Loucy (cell line): ENCODE measurements at regions not wholly inside any gene's neighbourhood (a gene's known extent, or its start where the extent isn't known, plus 50 kb on each side); places are given as distances from the start of the nearest gene placed in this dataset.

Experiments
- H2AFZ ChIP-seq: fragments of 200-600 bp; sonication (generic); 2 replicates; pipeline ENCODE4 v1.6.0; 2016; ENCODE audit warnings: antibody characterized with exemption, mild to moderate bottlenecking, low read length, moderate library complexity
- H3F3A ChIP-seq: fragments of 200-600 bp; 2 replicates; pipeline ENCODE4 v1.6.0; 2016; ENCODE audit warnings: antibody characterized with exemption, low read depth, mild to moderate bottlenecking
- H3K27me3 ChIP-seq: fragments of 200-600 bp; sonication (generic); 2 replicates; pipeline ENCODE4 v1.6.1; 2014; ENCODE audit warnings: low read length, mild to moderate bottlenecking; ENCODE audit not compliant: insufficient read depth, poor library complexity, severe bottlenecking
- H3K36me3 ChIP-seq: fragments of 200-600 bp; sonication (generic); 2 replicates; pipeline ENCODE4 v1.6.1; 2016; ENCODE audit warnings: low read length; ENCODE audit not compliant: insufficient read depth
- H3K4me1 ChIP-seq: fragments of 200-600 bp; sonication (generic); 2 replicates; pipeline ENCODE4 v1.5.1; 2014; ENCODE audit warnings: low read length, mild to moderate bottlenecking; ENCODE audit not compliant: insufficient read depth, poor library complexity, severe bottlenecking
- H3K4me2 ChIP-seq: fragments of 200-600 bp; sonication (generic); 2 replicates; pipeline ENCODE4 v1.6.0; 2014; ENCODE audit warnings: antibody characterized with exemption, low read length, low read depth, mild to moderate bottlenecking; ENCODE audit not compliant: poor library complexity, severe bottlenecking
- H3K4me3 ChIP-seq: fragments of 200-600 bp; sonication (generic); 2 replicates; pipeline ENCODE4 v1.5.1; 2014; ENCODE audit warnings: low read length, mild to moderate bottlenecking, mixed read lengths; ENCODE audit not compliant: poor library complexity, severe bottlenecking
- H3K79me2 ChIP-seq: fragments of 200-600 bp; sonication (generic); 2 replicates; pipeline ENCODE4 v1.6.1; 2014; ENCODE audit warnings: low read length; ENCODE audit not compliant: insufficient read depth
- H3K9ac ChIP-seq: fragments of 200-600 bp; sonication (generic); 2 replicates; pipeline ENCODE4 v1.6.0; 2014; ENCODE audit warnings: mild to moderate bottlenecking, low read depth, low read length, moderate library complexity; ENCODE audit not compliant: poor library complexity, severe bottlenecking
- H3K9me2 ChIP-seq: fragments of 200-600 bp; sonication (generic); replicated peaks from 2 replicates; pipeline ENCODE4 v1.6.1; 2016; ENCODE audit warnings: low read depth, low read length, mixed read lengths
- H3K9me3 ChIP-seq: fragments of 200-600 bp; sonication (generic); 2 replicates; pipeline ENCODE4 v1.6.1; 2014; ENCODE audit warnings: mild to moderate bottlenecking, antibody characterized with exemption, low read length, low read depth; ENCODE audit not compliant: insufficient read depth
- H4K20me1 ChIP-seq: fragments of 200-600 bp; sonication (generic); 2 replicates; pipeline ENCODE4 v1.6.0; 2014; ENCODE audit warnings: antibody characterized with exemption, low read length, mild to moderate bottlenecking; ENCODE audit not compliant: insufficient read depth, poor library complexity, severe bottlenecking
- CTCF ChIP-seq: fragments of 200-600 bp; sonication (generic); conservative IDR thresholded peaks from 2 replicates; pipeline ENCODE4 v1.5.1; 2014; ENCODE audit warnings: mild to moderate bottlenecking, antibody characterized with exemption, low read length
- EZH2phosphoT487 ChIP-seq: fragments of 200-600 bp; IDR thresholded peaks from 2 replicates; pipeline ENCODE4 v1.6.1; 2018; ENCODE audit warnings: antibody characterized with exemption, mild to moderate bottlenecking, moderate library complexity, borderline replicate concordance

GRCh38 chr4:154125340-154125739 is 336.5 kb upstream of the SFRP2 start:
- no peaks in the 10 kb centered on the region for H3K79me2 ChIP-seq
- no peak overlapping the region for H3K4me3 ChIP-seq
- no peaks in the 10 kb centered on the region for H3K9me3 ChIP-seq
- H3K9me2 ChIP-seq, result no peaks in the 10 kb centered on the region
- H4K20me1 ChIP-seq, result no peaks in the 10 kb centered on the region
- no peak overlapping the region for H3K4me2 ChIP-seq
- no peaks in the 10 kb centered on the region for H3K4me1 ChIP-seq
- no peak overlapping the region for H2AFZ ChIP-seq
- H3K9ac ChIP-seq, result no peak overlapping the region
- TF ChIP-seq EZH2phosphoT487, result no peak
- no peak for TF ChIP-seq CTCF
- no peaks in the 10 kb centered on the region for H3K27me3 ChIP-seq
- no peaks in the 10 kb centered on the region for H3K36me3 ChIP-seq
- H3F3A ChIP-seq, result no peaks in the 10 kb centered on the region

GRCh38 chr4:154124539-154125255 is 335.8 kb upstream of the SFRP2 start:
- H3K4me3 ChIP-seq, result no peak overlapping the region
- no peak overlapping the region for H3K4me2 ChIP-seq
- no peak overlapping the region for H2AFZ ChIP-seq
- H4K20me1 ChIP-seq, result no peaks in the 10 kb centered on the region
- no peaks in the 10 kb centered on the region for H3F3A ChIP-seq
- no peaks in the 10 kb centered on the region for H3K27me3 ChIP-seq
- H3K9me3 ChIP-seq, result no peaks in the 10 kb centered on the region
- no peaks in the 10 kb centered on the region for H3K9me2 ChIP-seq
- no peak overlapping the region for H3K9ac ChIP-seq
- H3K4me1 ChIP-seq, result no peaks in the 10 kb centered on the region
- no peaks in the 10 kb centered on the region for H3K79me2 ChIP-seq
- no peaks in the 10 kb centered on the region for H3K36me3 ChIP-seq
- TF ChIP-seq CTCF, result no peak
- no peak for TF ChIP-seq EZH2phosphoT487

- H4K20me1 ChIP-seq, result no peaks in the 10 kb centered on the region
- H3K4me1 ChIP-seq, result no peaks in the 10 kb centered on the region
- H3K9ac ChIP-seq, result no peak overlapping the region
- H3K79me2 ChIP-seq, result no peaks in the 10 kb centered on the region
- H3K4me2 ChIP-seq, result no peak overlapping the region
- no peak overlapping the region for H3K4me3 ChIP-seq
- TF ChIP-seq CTCF (no peak), EZH2phosphoT487 (no peak)
- H2AFZ ChIP-seq, result no peak overlapping the region
- H3F3A ChIP-seq, result no peaks in the 10 kb centered on the region
- no peaks in the 10 kb centered on the region for H3K9me2 ChIP-seq
- H3K9me3 ChIP-seq, result no peaks in the 10 kb centered on the region
- H3K36me3 ChIP-seq, result no peaks in the 10 kb centered on the region
- H3K27me3 ChIP-seq, result no peaks in the 10 kb centered on the region
These were observed 335.0 kb upstream of the SFRP2 start for GRCh38 chr4:154123897-154124296.
